Thyroid gland (tissue), 4 donors: ENCODE measurements at regions not wholly inside any gene's neighbourhood (a gene's known extent, or its start where the extent isn't known, plus 50 kb on each side); places are given as distances from the start of the nearest gene placed in this dataset.

Experiments used
- POLR2A ChIP-seq, 2 donors: fragments of 450-650 bp; IDR thresholded peaks; one replicate each; pipeline ENCODE4 v1.6.1; 2017; ENCODE audit warnings: antibody characterized with exemption in 2 of 2, mild to moderate bottlenecking in 2 of 2, moderate library complexity in 1 of 2
- TF ChIP-seq, protein P1 (sequence below), 6 experiments: fragments of 200-600 bp in 3 of 6; fragments of 450-650 bp in 3 of 6; sonication (generic) in 3 of 6; IDR thresholded peaks; one replicate each; pipeline ENCODE4 v1.5.1; 2016 to 2019; ENCODE audit warnings: antibody characterized with exemption in 6 of 6, mild to moderate bottlenecking in 2 of 6, inconsistent platforms in 1 of 6, moderate library complexity in 1 of 6

DNA sequence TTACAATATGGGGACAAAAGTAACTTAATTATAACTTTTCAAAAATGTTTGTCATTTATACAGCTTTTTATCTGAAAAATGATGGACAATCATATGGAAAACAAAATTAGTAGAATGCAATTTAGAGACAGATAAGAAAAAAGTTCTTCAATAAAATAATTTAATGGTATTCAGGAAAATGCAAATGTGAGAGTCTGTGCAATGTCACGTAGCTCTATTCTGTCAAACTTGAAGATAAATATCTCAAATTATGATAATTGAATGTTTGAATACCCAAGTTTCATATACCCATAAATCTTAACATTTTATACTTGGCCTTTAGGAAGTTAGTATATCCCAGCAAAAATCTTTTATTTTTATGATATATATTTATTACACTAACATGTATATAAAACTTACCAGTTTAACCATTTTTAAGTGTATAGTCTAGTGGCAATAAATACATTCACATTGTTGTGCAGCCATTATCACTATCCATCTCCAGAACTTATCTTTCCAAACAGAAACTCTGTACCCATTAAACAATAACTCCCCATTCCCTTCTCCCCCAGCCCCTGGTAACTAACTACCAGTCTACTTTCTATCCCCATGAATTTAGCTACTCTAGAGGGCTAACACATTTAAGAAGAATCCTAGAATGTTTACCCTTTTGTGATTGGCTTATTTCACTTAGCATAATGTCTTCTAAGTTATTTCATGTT, 311.5 kb downstream of the SOCS6 start:
- TF ChIP-seq, protein P1, sequence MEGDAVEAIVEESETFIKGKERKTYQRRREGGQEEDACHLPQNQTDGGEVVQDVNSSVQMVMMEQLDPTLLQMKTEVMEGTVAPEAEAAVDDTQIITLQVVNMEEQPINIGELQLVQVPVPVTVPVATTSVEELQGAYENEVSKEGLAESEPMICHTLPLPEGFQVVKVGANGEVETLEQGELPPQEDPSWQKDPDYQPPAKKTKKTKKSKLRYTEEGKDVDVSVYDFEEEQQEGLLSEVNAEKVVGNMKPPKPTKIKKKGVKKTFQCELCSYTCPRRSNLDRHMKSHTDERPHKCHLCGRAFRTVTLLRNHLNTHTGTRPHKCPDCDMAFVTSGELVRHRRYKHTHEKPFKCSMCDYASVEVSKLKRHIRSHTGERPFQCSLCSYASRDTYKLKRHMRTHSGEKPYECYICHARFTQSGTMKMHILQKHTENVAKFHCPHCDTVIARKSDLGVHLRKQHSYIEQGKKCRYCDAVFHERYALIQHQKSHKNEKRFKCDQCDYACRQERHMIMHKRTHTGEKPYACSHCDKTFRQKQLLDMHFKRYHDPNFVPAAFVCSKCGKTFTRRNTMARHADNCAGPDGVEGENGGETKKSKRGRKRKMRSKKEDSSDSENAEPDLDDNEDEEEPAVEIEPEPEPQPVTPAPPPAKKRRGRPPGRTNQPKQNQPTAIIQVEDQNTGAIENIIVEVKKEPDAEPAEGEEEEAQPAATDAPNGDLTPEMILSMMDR (IDR thresholded peaks at IDR 0.05): no peak
- no peak for TF ChIP-seq POLR2A (IDR thresholded peaks at IDR 0.05)
